OCI-LY3 (cell line): ENCODE measurements at regions not wholly inside any gene's neighbourhood (a gene's known extent, or its start where the extent isn't known, plus 50 kb on each side); places are given as distances from the start of the nearest gene placed in this dataset.
"Not testable (repeated sequence)": the region's sequence is repeated elsewhere in the genome, so short reads cannot be mapped to it uniquely, and the experiment has no call there.

Source experiments
- H2AFZ ChIP-seq: fragments of 200-600, 300-600 bp; shearing (Covaris generic); 2 replicates; pipeline ENCODE4 v1.6.0; 2014; ENCODE audit warnings: antibody characterized with exemption, low read depth, low read length
- H3K27ac ChIP-seq: fragments of 200-600, 300-600 bp; sonication (generic); 2 replicates; pipeline ENCODE4 v1.5.1; 2014; ENCODE audit warnings: mild to moderate bottlenecking, low read length, moderate library complexity, mixed read lengths
- H3K27me3 ChIP-seq: fragments of 200-600, 300-600 bp; sonication (generic); 2 replicates; pipeline ENCODE4 v1.6.1; 2014; ENCODE audit warnings: low read depth, low read length, mixed read lengths
- H3K36me3 ChIP-seq: fragments of 200-600, 300-600 bp; sonication (generic); replicated peaks from 2 replicates; pipeline ENCODE3; 2014; ENCODE audit warnings: low read depth, low read length, mixed read lengths
- H3K4me1 ChIP-seq: fragments of 300-600, 200-600 bp; sonication (generic); 2 replicates; pipeline ENCODE4 v1.6.1; 2014; ENCODE audit warnings: low read length, mixed read lengths
- H3K4me2 ChIP-seq: fragments of 200-600, 300-600 bp; sonication (generic); 2 replicates; pipeline ENCODE4 v1.6.1; 2014; ENCODE audit warnings: low read length, mixed read lengths
- H3K4me3 ChIP-seq: fragments of 300-600, 200-600 bp; sonication (generic); 2 replicates; pipeline ENCODE4 v1.5.1; 2014; ENCODE audit warnings: antibody characterized with exemption, mild to moderate bottlenecking, low read length, moderate library complexity
- H3K79me2 ChIP-seq: fragments of 300-600, 200-600 bp; shearing (Covaris generic); 2 replicates; pipeline ENCODE4 v1.6.1; 2014; ENCODE audit warnings: mild to moderate bottlenecking, low read length, mixed read lengths
- H3K9ac ChIP-seq: fragments of 300-600, 200-600 bp; shearing (Covaris generic); 2 replicates; pipeline ENCODE4 v1.6.0; 2014; ENCODE audit warnings: mild to moderate bottlenecking, low read length, moderate library complexity
- H3K9me3 ChIP-seq: fragments of 200-600, 300-600 bp; shearing (Covaris generic); 2 replicates; pipeline ENCODE4 v1.6.1; 2014; ENCODE audit warnings: low read length, mixed read lengths; ENCODE audit not compliant: insufficient read depth
- H4K20me1 ChIP-seq: fragments of 200-600, 300-600 bp; sonication (generic); 2 replicates; pipeline ENCODE4 v1.6.1; 2016; ENCODE audit warnings: low read length, mixed read lengths; ENCODE audit not compliant: insufficient read depth

GRCh38 chr21:27929179-27929578 is 962.3 kb upstream of the ADAMTS5 start:
- H3K27me3 ChIP-seq, H4K20me1 ChIP-seq, H3K27ac ChIP-seq, H2AFZ ChIP-seq, H3K79me2 ChIP-seq, H3K9ac ChIP-seq, H3K9me3 ChIP-seq, H3K4me3 ChIP-seq, H3K36me3 ChIP-seq, H3K4me1 ChIP-seq: not testable (repeated sequence)
- H3K4me2 ChIP-seq: peak overlapping the region; percentile 51

GRCh38 chr21:27928534-27929115 is 961.7 kb upstream of the ADAMTS5 start:
- H3K36me3 ChIP-seq, H2AFZ ChIP-seq, H3K9me3 ChIP-seq, H3K4me3 ChIP-seq, H3K4me1 ChIP-seq, H3K27me3 ChIP-seq, H3K79me2 ChIP-seq, H4K20me1 ChIP-seq, H3K27ac ChIP-seq, H3K9ac ChIP-seq: not testable (repeated sequence)
- H3K4me2 ChIP-seq: peak overlapping the region; percentile 51; the same call in 1 of the 2 replicates

- H3K4me1 ChIP-seq: not testable (repeated sequence)
Measured at GRCh38 chr21:27921421-27921820, 954.5 kb upstream of the ADAMTS5 start.

GRCh38 chr21:27917966-27918365 is 951.1 kb upstream of the ADAMTS5 start:
- H3K4me1 ChIP-seq, H3K9ac ChIP-seq, H3K27ac ChIP-seq, H3K27me3 ChIP-seq, H3K4me3 ChIP-seq, H2AFZ ChIP-seq, H3K4me2 ChIP-seq, H3K36me3 ChIP-seq, H3K9me3 ChIP-seq, H4K20me1 ChIP-seq, H3K79me2 ChIP-seq: not testable (repeated sequence)

More at GRCh38 chr21:27921421-27921820, 954.5 kb upstream of the ADAMTS5 start:
- not testable (repeated sequence) for H4K20me1 ChIP-seq, H3K4me2 ChIP-seq, H3K27me3 ChIP-seq, H3K9me3 ChIP-seq, H3K27ac ChIP-seq, H3K36me3 ChIP-seq, H3K9ac ChIP-seq, H3K4me3 ChIP-seq, H2AFZ ChIP-seq, H3K79me2 ChIP-seq

GRCh38 chr21:27916326-27916725 is 949.4 kb upstream of the ADAMTS5 start:
- H3K79me2 ChIP-seq, H4K20me1 ChIP-seq: not testable (repeated sequence)

GRCh38 chr21:27912133-27912532 is 945.2 kb upstream of the ADAMTS5 start:
- H3K36me3 ChIP-seq, H3K4me2 ChIP-seq, H2AFZ ChIP-seq, H3K4me1 ChIP-seq, H3K9ac ChIP-seq, H4K20me1 ChIP-seq, H3K79me2 ChIP-seq, H3K27ac ChIP-seq, H3K9me3 ChIP-seq, H3K27me3 ChIP-seq, H3K4me3 ChIP-seq: not testable (repeated sequence)

More at GRCh38 chr21:27916326-27916725, 949.4 kb upstream of the ADAMTS5 start:
- H2AFZ ChIP-seq, H3K4me1 ChIP-seq, H3K36me3 ChIP-seq, H3K4me3 ChIP-seq, H3K27ac ChIP-seq, H3K27me3 ChIP-seq, H3K9ac ChIP-seq, H3K9me3 ChIP-seq, H3K4me2 ChIP-seq: not testable (repeated sequence)

- not testable (repeated sequence) for H3K9ac ChIP-seq, H3K4me2 ChIP-seq, H3K27me3 ChIP-seq, H3K9me3 ChIP-seq, H3K4me1 ChIP-seq, H3K79me2 ChIP-seq, H2AFZ ChIP-seq, H4K20me1 ChIP-seq, H3K36me3 ChIP-seq, H3K4me3 ChIP-seq, H3K27ac ChIP-seq
Measured at GRCh38 chr21:27909487-27909886, 942.6 kb upstream of the ADAMTS5 start.

- H3K27ac ChIP-seq, H3K4me1 ChIP-seq, H2AFZ ChIP-seq, H4K20me1 ChIP-seq, H3K9ac ChIP-seq, H3K27me3 ChIP-seq, H3K36me3 ChIP-seq, H3K4me3 ChIP-seq, H3K4me2 ChIP-seq, H3K9me3 ChIP-seq, H3K79me2 ChIP-seq: not testable (repeated sequence)
Measured at GRCh38 chr21:27908816-27909215, 941.9 kb upstream of the ADAMTS5 start.

- H3K4me3 ChIP-seq, H3K36me3 ChIP-seq, H4K20me1 ChIP-seq, H3K4me2 ChIP-seq, H3K27me3 ChIP-seq, H3K9me3 ChIP-seq, H3K4me1 ChIP-seq, H3K9ac ChIP-seq, H2AFZ ChIP-seq, H3K79me2 ChIP-seq, H3K27ac ChIP-seq: not testable (repeated sequence)
Measured at GRCh38 chr21:27902904-27903303, 936.0 kb upstream of the ADAMTS5 start.

GRCh38 chr21:27893619-27894018 is 926.7 kb upstream of the ADAMTS5 start:
- not testable (repeated sequence) for H3K27ac ChIP-seq, H3K79me2 ChIP-seq, H3K9me3 ChIP-seq, H4K20me1 ChIP-seq, H3K27me3 ChIP-seq, H3K4me1 ChIP-seq, H3K36me3 ChIP-seq, H2AFZ ChIP-seq, H3K4me3 ChIP-seq, H3K9ac ChIP-seq, H3K4me2 ChIP-seq
